Tibial nerve (tissue), 3 donors: ENCODE measurements at regions not wholly inside any gene's neighbourhood (a gene's known extent, or its start where the extent isn't known, plus 50 kb on each side); places are given as distances from the start of the nearest gene placed in this dataset.

Experiments
- CTCF ChIP-seq, 5 experiments: fragments of 200-600 bp in 3 of 5; fragments of 450-650 bp in 2 of 5; sonication (generic) in 3 of 5; IDR thresholded peaks; one replicate each; pipeline ENCODE4 v1.5.1; 2016 to 2019; ENCODE audit warnings: antibody characterized with exemption in 5 of 5, mild to moderate bottlenecking in 3 of 5, moderate library complexity in 2 of 5
- POLR2A ChIP-seq, 2 donors: fragments of 450-650 bp; IDR thresholded peaks; one replicate each; pipeline ENCODE4 v1.6.1; 2017; ENCODE audit warnings: antibody characterized with exemption in 2 of 2, mild to moderate bottlenecking in 2 of 2, moderate library complexity in 2 of 2

GRCh38 chr9:31359071-31359470 is 1025.4 kb upstream of the ACO1 start:
- no peak for TF ChIP-seq CTCF (IDR thresholded peaks at IDR 0.05)
- TF ChIP-seq POLR2A (IDR thresholded peaks at IDR 0.05): no peak
